Endodermal cell (in vitro differentiated cells): ENCODE measurements at regions not wholly inside any gene's neighbourhood (a gene's known extent, or its start where the extent isn't known, plus 50 kb on each side); places are given as distances from the start of the nearest gene placed in this dataset.
"Not testable (repeated sequence)": the region's sequence is repeated elsewhere in the genome, so short reads cannot be mapped to it uniquely, and the experiment has no call there.

Source experiments
- DNase-seq: peaks from one replicate; pipeline ENCODE4 v3.0.0-alpha.2; 2017
- H3K27ac ChIP-seq: 2 replicates; pipeline ENCODE4 v1.5.1; 2013; ENCODE audit warnings: mild to moderate bottlenecking, low read depth, low read length, moderate library complexity
- H3K27me3 ChIP-seq: 2 replicates; pipeline ENCODE4 v1.6.1; 2013; ENCODE audit warnings: mild to moderate bottlenecking, low read length, moderate library complexity; ENCODE audit not compliant: insufficient read depth, control insufficient read depth, poor library complexity, severe bottlenecking
- H3K36me3 ChIP-seq: 2 replicates; pipeline ENCODE4 v1.7.0; 2013; ENCODE audit warnings: mild to moderate bottlenecking, low read length, moderate library complexity; ENCODE audit not compliant: control insufficient read depth, insufficient read depth
- H3K4me1 ChIP-seq: one replicate; pipeline ENCODE4 v1.7.0; 2013; ENCODE audit warnings: low read length; ENCODE audit not compliant: control insufficient read depth, insufficient read depth
- H3K4me3 ChIP-seq: 2 replicates; pipeline ENCODE4 v1.5.1; 2013; ENCODE audit warnings: mild to moderate bottlenecking, low read length, moderate library complexity
- H3K9ac ChIP-seq: 2 replicates; pipeline ENCODE4 v1.6.1; 2013; ENCODE audit warnings: mild to moderate bottlenecking, low read length, moderate library complexity; ENCODE audit not compliant: poor library complexity, severe bottlenecking; ENCODE audit errors: extremely low read depth
- H3K9me3 ChIP-seq: 2 replicates; pipeline ENCODE4 v1.6.1; 2013; ENCODE audit warnings: mild to moderate bottlenecking, low read length, moderate library complexity; ENCODE audit not compliant: control insufficient read depth
- H3K27ac Mint-ChIP-seq: 2 replicates; pipeline ENCODE4 v1.8.0; 2020; ENCODE audit warnings: mixed read lengths
- H3K27me3 Mint-ChIP-seq: 2 replicates; pipeline ENCODE4 v1.8.0; 2021; ENCODE audit warnings: mild to moderate bottlenecking, mixed read lengths; ENCODE audit not compliant: insufficient read depth
- H3K36me3 Mint-ChIP-seq: 2 replicates; pipeline ENCODE4 v1.8.0; 2020; ENCODE audit warnings: low read depth, mixed read lengths
- H3K4me1 Mint-ChIP-seq: 2 replicates; pipeline ENCODE4 v1.8.0; 2020; ENCODE audit warnings: mixed read lengths
- H3K4me3 Mint-ChIP-seq: 2 replicates; pipeline ENCODE4 v1.8.0; 2020; ENCODE audit warnings: mild to moderate bottlenecking, moderate library complexity, mixed read lengths
- H3K9me3 Mint-ChIP-seq: 2 replicates; pipeline ENCODE4 v1.8.0; 2020; ENCODE audit warnings: mild to moderate bottlenecking, mixed read lengths
- CTCF ChIP-seq: fragments of 200-600 bp; sonication (generic); conservative IDR thresholded peaks from 2 replicates; pipeline ENCODE4 v1.5.0; 2021; ENCODE audit warnings: antibody characterized with exemption, mild to moderate bottlenecking
- WGBS, 2 experiments: methylation state at CpG; one replicate each; pipeline versions ENCODE4 v1.1.5 to v1.1.7; 2013; ENCODE audit warnings: missing lambda C conversion rate in 2 of 2, mixed read lengths in 1 of 2; ENCODE audit not compliant: insufficient coverage in 1 of 2, insufficient read length in 1 of 2; 5-methylcytosine and 5-hydroxymethylcytosine counted together

- Mint-ChIP-seq H3K36me3 (peaks cover 20% of the 10 kb centered on the region), H3K4me1 (peaks cover 10% of the 10 kb centered on the region), H3K27me3 (no peaks in the 10 kb centered on the region), H3K4me3 (no peak overlapping the region), H3K27ac (no peak overlapping the region), H3K9me3 (peaks cover 24% of the 10 kb centered on the region)
- Histone ChIP-seq H3K4me3 (peak overlapping the region; percentile 22), H3K9ac (no peak overlapping the region), H3K4me1 (no peaks in the 10 kb centered on the region), H3K9me3 (peaks cover 40% of the 10 kb centered on the region), H3K27ac (no peak overlapping the region), H3K36me3 (no peaks in the 10 kb centered on the region), H3K27me3 (no peaks in the 10 kb centered on the region)
- 94% methylated on average over 2 of the region's 2 CpGs; no CpG with 5 or more reads in 1 of the 2 experiments for WGBS, 2 experiments
- no peak for DNase-seq
- TF ChIP-seq CTCF, result no peak
These were observed 265.7 kb downstream of the SEMA3D start for GRCh38 chr7:84921154-84921553.

GRCh38 chr7:84916973-84917372 is 269.9 kb downstream of the SEMA3D start:
- peaks cover 21% of the 10 kb centered on the region for H3K36me3 Mint-ChIP-seq
- not testable (repeated sequence) for H3K27me3 ChIP-seq, H3K27ac ChIP-seq, H3K27ac Mint-ChIP-seq, H3K36me3 ChIP-seq, H3K27me3 Mint-ChIP-seq, H3K4me3 Mint-ChIP-seq, H3K9ac ChIP-seq, H3K4me3 ChIP-seq, DNase-seq, H3K4me1 ChIP-seq
- WGBS, 2 experiments, result 93 to 95% methylated on average over 3 to 8 of the region's 8 CpGs
- peaks cover 14% of the 10 kb centered on the region for H3K4me1 Mint-ChIP-seq
- peaks cover 30% of the 10 kb centered on the region for H3K9me3 Mint-ChIP-seq
- H3K9me3 ChIP-seq, result peaks cover 40% of the 10 kb centered on the region

- peaks cover 40% of the 10 kb centered on the region for H3K9me3 ChIP-seq
- 93 to 100% methylated on average over 1 to 3 of the region's 3 CpGs for WGBS, 2 experiments
- Mint-ChIP-seq H3K36me3 (peaks cover 21% of the 10 kb centered on the region), H3K4me3 (no peak overlapping the region), H3K27me3 (no peaks in the 10 kb centered on the region), H3K27ac (no peak overlapping the region), H3K4me1 (peaks cover 15% of the 10 kb centered on the region), H3K9me3 (peaks cover 30% of the 10 kb centered on the region)
- H3K27me3 ChIP-seq, result no peaks in the 10 kb centered on the region
- no peak overlapping the region for H3K27ac ChIP-seq
- TF ChIP-seq CTCF, result no peak
- no peak overlapping the region for H3K9ac ChIP-seq
- H3K4me1 ChIP-seq, result no peaks in the 10 kb centered on the region
- no peak overlapping the region for H3K4me3 ChIP-seq
- H3K36me3 ChIP-seq, result no peaks in the 10 kb centered on the region
- DNase-seq, result no peak
These were observed 270.7 kb downstream of the SEMA3D start for GRCh38 chr7:84916161-84916560.

- Histone ChIP-seq H3K4me3 (no peak overlapping the region), H3K9me3 (peaks cover 28% of the 10 kb centered on the region), H3K36me3 (no peaks in the 10 kb centered on the region), H3K27ac (no peak overlapping the region), H3K4me1 (peaks cover 3% of the 10 kb centered on the region), H3K9ac (no peak overlapping the region), H3K27me3 (no peaks in the 10 kb centered on the region)
- Mint-ChIP-seq H3K4me3 (no peak overlapping the region), H3K27ac (no peak overlapping the region), H3K36me3 (peaks cover 16% of the 10 kb centered on the region), H3K27me3 (no peaks in the 10 kb centered on the region), H3K4me1 (peaks cover 19% of the 10 kb centered on the region), H3K9me3 (peaks cover 22% of the 10 kb centered on the region)
- peak; percentile 65 for TF ChIP-seq CTCF
- DNase-seq, result peak; percentile 53
- 58% methylated on average over 1 of the region's 1 CpG; no CpG with 5 or more reads in 1 of the 2 experiments for WGBS, 2 experiments
These were observed 272.3 kb downstream of the SEMA3D start for GRCh38 chr7:84914598-84914997.
